Endodermal cell (in vitro differentiated cells): ENCODE measurements at regions not wholly inside any gene's neighbourhood (a gene's known extent, or its start where the extent isn't known, plus 50 kb on each side); places are given as distances from the start of the nearest gene placed in this dataset.

ENCODE experiments used
- DNase-seq: peaks from one replicate; pipeline ENCODE4 v3.0.0-alpha.2; 2017
- H3K27ac ChIP-seq: 2 replicates; pipeline ENCODE4 v1.5.1; 2013; ENCODE audit warnings: mild to moderate bottlenecking, low read depth, low read length, moderate library complexity
- H3K27me3 ChIP-seq: 2 replicates; pipeline ENCODE4 v1.6.1; 2013; ENCODE audit warnings: mild to moderate bottlenecking, low read length, moderate library complexity; ENCODE audit not compliant: insufficient read depth, control insufficient read depth, poor library complexity, severe bottlenecking
- H3K36me3 ChIP-seq: 2 replicates; pipeline ENCODE4 v1.7.0; 2013; ENCODE audit warnings: mild to moderate bottlenecking, low read length, moderate library complexity; ENCODE audit not compliant: control insufficient read depth, insufficient read depth
- H3K4me1 ChIP-seq: one replicate; pipeline ENCODE4 v1.7.0; 2013; ENCODE audit warnings: low read length; ENCODE audit not compliant: control insufficient read depth, insufficient read depth
- H3K4me3 ChIP-seq: 2 replicates; pipeline ENCODE4 v1.5.1; 2013; ENCODE audit warnings: mild to moderate bottlenecking, low read length, moderate library complexity
- H3K9ac ChIP-seq: 2 replicates; pipeline ENCODE4 v1.6.1; 2013; ENCODE audit warnings: mild to moderate bottlenecking, low read length, moderate library complexity; ENCODE audit not compliant: poor library complexity, severe bottlenecking; ENCODE audit errors: extremely low read depth
- H3K9me3 ChIP-seq: 2 replicates; pipeline ENCODE4 v1.6.1; 2013; ENCODE audit warnings: mild to moderate bottlenecking, low read length, moderate library complexity; ENCODE audit not compliant: control insufficient read depth
- H3K27ac Mint-ChIP-seq: 2 replicates; pipeline ENCODE4 v1.8.0; 2020; ENCODE audit warnings: mixed read lengths
- H3K27me3 Mint-ChIP-seq: 2 replicates; pipeline ENCODE4 v1.8.0; 2021; ENCODE audit warnings: mild to moderate bottlenecking, mixed read lengths; ENCODE audit not compliant: insufficient read depth
- H3K36me3 Mint-ChIP-seq: 2 replicates; pipeline ENCODE4 v1.8.0; 2020; ENCODE audit warnings: low read depth, mixed read lengths
- H3K4me1 Mint-ChIP-seq: 2 replicates; pipeline ENCODE4 v1.8.0; 2020; ENCODE audit warnings: mixed read lengths
- H3K4me3 Mint-ChIP-seq: 2 replicates; pipeline ENCODE4 v1.8.0; 2020; ENCODE audit warnings: mild to moderate bottlenecking, moderate library complexity, mixed read lengths
- H3K9me3 Mint-ChIP-seq: 2 replicates; pipeline ENCODE4 v1.8.0; 2020; ENCODE audit warnings: mild to moderate bottlenecking, mixed read lengths
- WGBS, 2 experiments: methylation state at CpG; one replicate each; pipeline versions ENCODE4 v1.1.5 to v1.1.7; 2013; ENCODE audit warnings: missing lambda C conversion rate in 2 of 2, mixed read lengths in 1 of 2; ENCODE audit not compliant: insufficient coverage in 1 of 2, insufficient read length in 1 of 2; 5-methylcytosine and 5-hydroxymethylcytosine counted together
- TF ChIP-seq, protein P1 (sequence below): fragments of 200-600 bp; sonication (generic); conservative IDR thresholded peaks from 2 replicates; pipeline ENCODE4 v1.5.0; 2021; ENCODE audit warnings: antibody characterized with exemption, mild to moderate bottlenecking

DNA sequence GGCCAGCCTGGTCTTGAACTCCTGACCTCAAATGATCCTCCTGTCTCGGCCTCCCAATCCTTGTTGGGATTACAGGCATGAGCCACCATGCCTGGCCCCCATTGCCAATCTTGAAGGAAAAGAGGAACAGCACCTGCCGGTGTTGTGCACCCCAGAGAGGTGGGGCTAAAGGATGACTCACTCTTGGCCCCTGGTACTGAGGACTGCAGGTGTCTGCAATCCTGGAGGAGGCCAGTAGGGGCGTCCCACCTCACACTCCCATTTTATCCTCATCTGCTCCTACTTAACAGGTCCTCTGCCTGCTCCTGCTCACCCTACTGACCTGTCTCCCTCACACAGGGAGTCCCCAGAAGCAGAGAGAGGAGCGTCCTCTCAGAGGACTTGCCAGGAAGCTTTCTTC lies 390.4 kb downstream of the ARHGEF28 start:
- peaks cover 5% of the 10 kb centered on the region for H3K4me1 Mint-ChIP-seq
- WGBS, 2 experiments, result 63 to 92% methylated on average over 2 to 4 of the region's 4 CpGs
- H3K36me3 Mint-ChIP-seq, result no peaks in the 10 kb centered on the region
- Histone ChIP-seq H3K4me3 (no peak overlapping the region), H3K27me3 (no peaks in the 10 kb centered on the region), H3K9me3 (no peaks in the 10 kb centered on the region), H3K9ac (no peak overlapping the region), H3K27ac (no peak overlapping the region), H3K4me1 (no peaks in the 10 kb centered on the region), H3K36me3 (no peaks in the 10 kb centered on the region)
- no peak overlapping the region for H3K4me3 Mint-ChIP-seq
- no peak overlapping the region for H3K27ac Mint-ChIP-seq
- no peaks in the 10 kb centered on the region for H3K9me3 Mint-ChIP-seq
- DNase-seq, result peak; percentile 80
- no peaks in the 10 kb centered on the region for H3K27me3 Mint-ChIP-seq
- TF ChIP-seq, protein P1, sequence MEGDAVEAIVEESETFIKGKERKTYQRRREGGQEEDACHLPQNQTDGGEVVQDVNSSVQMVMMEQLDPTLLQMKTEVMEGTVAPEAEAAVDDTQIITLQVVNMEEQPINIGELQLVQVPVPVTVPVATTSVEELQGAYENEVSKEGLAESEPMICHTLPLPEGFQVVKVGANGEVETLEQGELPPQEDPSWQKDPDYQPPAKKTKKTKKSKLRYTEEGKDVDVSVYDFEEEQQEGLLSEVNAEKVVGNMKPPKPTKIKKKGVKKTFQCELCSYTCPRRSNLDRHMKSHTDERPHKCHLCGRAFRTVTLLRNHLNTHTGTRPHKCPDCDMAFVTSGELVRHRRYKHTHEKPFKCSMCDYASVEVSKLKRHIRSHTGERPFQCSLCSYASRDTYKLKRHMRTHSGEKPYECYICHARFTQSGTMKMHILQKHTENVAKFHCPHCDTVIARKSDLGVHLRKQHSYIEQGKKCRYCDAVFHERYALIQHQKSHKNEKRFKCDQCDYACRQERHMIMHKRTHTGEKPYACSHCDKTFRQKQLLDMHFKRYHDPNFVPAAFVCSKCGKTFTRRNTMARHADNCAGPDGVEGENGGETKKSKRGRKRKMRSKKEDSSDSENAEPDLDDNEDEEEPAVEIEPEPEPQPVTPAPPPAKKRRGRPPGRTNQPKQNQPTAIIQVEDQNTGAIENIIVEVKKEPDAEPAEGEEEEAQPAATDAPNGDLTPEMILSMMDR, result peak; percentile 64

DNA sequence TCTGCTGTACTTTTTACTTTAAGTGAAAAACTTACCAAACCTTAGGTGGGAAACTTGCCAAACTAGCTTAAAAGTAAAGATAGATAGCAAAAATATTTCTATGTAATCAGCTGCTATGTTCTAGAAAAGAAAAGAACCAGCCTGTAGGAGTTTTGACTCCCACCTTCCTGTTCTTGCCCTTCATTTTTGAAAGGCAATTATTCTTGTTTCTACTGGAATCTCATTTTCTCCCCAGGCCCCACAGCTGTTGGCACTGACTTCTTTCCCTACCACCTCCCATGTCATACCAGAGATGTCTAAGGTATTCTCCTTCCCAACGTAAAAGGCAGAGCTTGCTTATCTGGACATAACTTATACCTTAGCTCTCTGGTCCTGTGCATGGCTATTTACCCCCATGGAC lies 389.7 kb downstream of the ARHGEF28 start:
- no peaks in the 10 kb centered on the region for H3K9me3 ChIP-seq
- no peak for DNase-seq
- H3K27ac ChIP-seq, result no peak overlapping the region
- no peaks in the 10 kb centered on the region for H3K27me3 ChIP-seq
- peaks cover 5% of the 10 kb centered on the region for H3K4me1 Mint-ChIP-seq
- H3K4me3 ChIP-seq, result no peak overlapping the region
- no peaks in the 10 kb centered on the region for H3K4me1 ChIP-seq
- H3K9me3 Mint-ChIP-seq, result no peaks in the 10 kb centered on the region
- H3K27me3 Mint-ChIP-seq, result no peaks in the 10 kb centered on the region
- H3K36me3 ChIP-seq, result no peaks in the 10 kb centered on the region
- 71 to 95% methylated on average over 1 of the region's 1 CpG for WGBS, 2 experiments
- TF ChIP-seq, protein P1, result no peak
- no peak overlapping the region for H3K4me3 Mint-ChIP-seq
- no peak overlapping the region for H3K27ac Mint-ChIP-seq
- no peak overlapping the region for H3K9ac ChIP-seq
- no peaks in the 10 kb centered on the region for H3K36me3 Mint-ChIP-seq

DNA sequence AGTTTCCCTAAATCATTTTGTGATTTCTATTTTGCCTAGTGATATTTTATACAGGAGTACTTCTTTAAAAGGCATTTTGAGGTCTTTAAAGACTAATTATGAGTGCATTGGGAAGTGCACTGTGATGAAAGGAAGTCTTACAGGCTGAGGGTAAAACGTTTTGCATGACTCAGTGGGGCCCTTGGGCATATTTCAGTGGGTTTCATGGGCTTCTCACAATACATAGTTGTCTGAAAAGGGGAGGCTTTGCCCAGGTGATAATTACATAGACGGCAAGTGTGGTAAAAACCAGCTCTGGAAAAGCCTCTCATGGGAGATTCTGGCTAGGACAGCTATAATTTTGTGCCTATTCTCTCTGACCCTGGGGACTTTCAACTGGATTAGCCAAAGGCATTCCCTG lies 387.2 kb downstream of the ARHGEF28 start:
- Histone ChIP-seq H3K4me1 (no peaks in the 10 kb centered on the region), H3K27me3 (no peaks in the 10 kb centered on the region), H3K36me3 (no peaks in the 10 kb centered on the region), H3K4me3 (no peak overlapping the region), H3K27ac (no peak overlapping the region), H3K9me3 (no peaks in the 10 kb centered on the region), H3K9ac (no peak overlapping the region)
- H3K36me3 Mint-ChIP-seq, result no peaks in the 10 kb centered on the region
- no peaks in the 10 kb centered on the region for H3K9me3 Mint-ChIP-seq
- peaks cover 11% of the 10 kb centered on the region for H3K4me1 Mint-ChIP-seq
- 88 to 100% methylated on average over 1 to 2 of the region's 2 CpGs for WGBS, 2 experiments
- no peak overlapping the region for H3K4me3 Mint-ChIP-seq
- no peak for DNase-seq
- no peak overlapping the region for H3K27ac Mint-ChIP-seq
- no peaks in the 10 kb centered on the region for H3K27me3 Mint-ChIP-seq
- TF ChIP-seq, protein P1, result no peak
